IMR-90 (cell line): ENCODE measurements at regions not wholly inside any gene's neighbourhood (a gene's known extent, or its start where the extent isn't known, plus 50 kb on each side); places are given as distances from the start of the nearest gene placed in this dataset.

Experiments used
- ATAC-seq: fragments of 200-7000 bp; cut with Tn5 transposase; 2 replicates; pipeline ENCODE4 v1.9.1; 2020; ENCODE audit warnings: low read depth, mild to moderate bottlenecking, moderate library complexity
- BruUV-seq: library from RNA; stranded (reverse); fragments of 400-500 nt; replicated peaks from 2 replicates; lab custom pipeline; 2021; lab: Mats Ljungman, UMichigan
- CTCF ChIA-PET: fragments of 300-600 bp; formaldehyde crosslinking; extraction: SDS; loops from one replicate; lab custom pipeline; 2021; ENCODE audit warnings: antibody characterized with exemption; lab: Yijun Ruan, JAX
- POLR2A ChIA-PET: fragments of 300-600 bp; sonication (Branson Sonifier 250); formaldehyde crosslinking; loops from one replicate; lab custom pipeline; 2022; ENCODE audit warnings: antibody characterized with exemption; ENCODE audit not compliant: unreplicated experiment; lab: Charles Lee
- DNase-seq: peaks from one replicate; pipeline ENCODE4 v3.0.0; 2013
- H2AFZ ChIP-seq: replicated peaks from 2 replicates; pipeline ENCODE3; 2013; ENCODE audit warnings: low read length, mild to moderate bottlenecking; ENCODE audit not compliant: poor library complexity
- H2AK5ac ChIP-seq: 2 replicates; pipeline ENCODE4 v1.6.1; 2013; ENCODE audit warnings: low read depth, low read length, inconsistent platforms
- H2AK9ac ChIP-seq: replicated peaks from 2 replicates; pipeline ENCODE3; 2013; ENCODE audit warnings: mild to moderate bottlenecking, low read depth, low read length, moderate library complexity; ENCODE audit not compliant: poor library complexity
- H2BK120ac ChIP-seq: 2 replicates; pipeline ENCODE4 v1.6.1; 2013; ENCODE audit warnings: low read depth, low read length, inconsistent platforms
- H2BK15ac ChIP-seq: 3 replicates; pipeline ENCODE4 v1.6.1; 2013; ENCODE audit warnings: low read depth, low read length, inconsistent platforms
- H2BK20ac ChIP-seq: 2 replicates; pipeline ENCODE4 v1.6.1; 2013; ENCODE audit warnings: low read depth, mild to moderate bottlenecking, inconsistent platforms, low read length, moderate library complexity
- H2BK5ac ChIP-seq: 2 replicates; pipeline ENCODE4 v1.6.1; 2013; ENCODE audit warnings: mild to moderate bottlenecking, low read depth, low read length, inconsistent platforms; ENCODE audit not compliant: poor library complexity, severe bottlenecking
- H3K14ac ChIP-seq: replicated peaks from 2 replicates; pipeline ENCODE4 v1.6.1; 2013; ENCODE audit warnings: low read depth, low read length, inconsistent platforms
- H3K18ac ChIP-seq: 2 replicates; pipeline ENCODE4 v1.6.1; 2013; ENCODE audit warnings: low read depth, low read length, control low read depth
- H3K23ac ChIP-seq: 2 replicates; pipeline ENCODE4 v1.6.1; 2013; ENCODE audit warnings: low read depth, low read length, inconsistent platforms
- H3K27ac ChIP-seq: 2 replicates; pipeline ENCODE4 v1.5.1; 2013; ENCODE audit warnings: mild to moderate bottlenecking, control low read depth, low read length; ENCODE audit not compliant: insufficient read depth
- H3K27me3 ChIP-seq: 2 replicates; pipeline ENCODE4 v1.6.1; 2013; ENCODE audit warnings: low read length; ENCODE audit not compliant: control insufficient read depth, insufficient read depth
- H3K36me3 ChIP-seq: 2 replicates; pipeline ENCODE4 v1.6.1; 2013; ENCODE audit warnings: low read length, mixed read lengths; ENCODE audit not compliant: control insufficient read depth, insufficient read depth
- H3K4ac ChIP-seq: 2 replicates; pipeline ENCODE4 v1.6.1; 2013; ENCODE audit warnings: low read depth, low read length, inconsistent platforms
- H3K4me1 ChIP-seq: 2 replicates; pipeline ENCODE4 v1.6.1; 2013; ENCODE audit warnings: low read length, mixed read lengths; ENCODE audit not compliant: control insufficient read depth, insufficient read depth
- H3K4me2 ChIP-seq: 2 replicates; pipeline ENCODE4 v1.6.1; 2013; ENCODE audit warnings: low read depth, mild to moderate bottlenecking, control low read depth, low read length, moderate library complexity
- H3K4me3 ChIP-seq: 2 replicates; pipeline ENCODE4 v1.5.1; 2013; ENCODE audit warnings: low read depth, mild to moderate bottlenecking, control low read depth, low read length, moderate library complexity; ENCODE audit not compliant: insufficient read depth
- H3K56ac ChIP-seq: 2 replicates; pipeline ENCODE4 v1.6.1; 2013; ENCODE audit warnings: low read length, inconsistent platforms; ENCODE audit not compliant: insufficient read depth; ENCODE audit errors: extremely low read depth
- H3K79me1 ChIP-seq, 2 experiments: 2 replicates each; pipeline ENCODE4 v1.6.1; 2013; ENCODE audit warnings: low read length in 2 of 2, inconsistent platforms in 1 of 2, low read depth in 1 of 2
- H3K9ac ChIP-seq: 2 replicates; pipeline ENCODE4 v1.6.1; 2013; ENCODE audit warnings: low read depth, low read length, control low read depth
- H3K9me1 ChIP-seq: 2 replicates; pipeline ENCODE4 v1.6.1; 2013; ENCODE audit warnings: low read length, inconsistent platforms; ENCODE audit not compliant: insufficient read depth
- H3K9me3 ChIP-seq: 2 replicates; pipeline ENCODE4 v1.6.1; 2013; ENCODE audit warnings: low read length; ENCODE audit not compliant: control insufficient read depth, insufficient read depth
- H4K20me1 ChIP-seq: 2 replicates; pipeline ENCODE4 v1.6.1; 2013; ENCODE audit warnings: low read length, inconsistent platforms; ENCODE audit not compliant: insufficient read depth
- H4K5ac ChIP-seq: 2 replicates; pipeline ENCODE4 v1.6.1; 2013; ENCODE audit warnings: mild to moderate bottlenecking, low read depth, low read length, control low read depth
- H4K8ac ChIP-seq, 2 experiments: 2 replicates each; pipeline ENCODE4 v1.6.1; 2013; ENCODE audit warnings: low read depth in 2 of 2, low read length in 2 of 2, control low read depth in 1 of 2, inconsistent platforms in 1 of 2
- H4K91ac ChIP-seq: 2 replicates; pipeline ENCODE4 v1.6.1; 2013; ENCODE audit warnings: low read depth, low read length, inconsistent platforms; ENCODE audit not compliant: insufficient read depth
- BHLHE40 ChIP-seq: fragments of 150-350 bp; IDR thresholded peaks from 2 replicates; pipeline ENCODE4 v1.6.1; 2016; ENCODE audit warnings: mild to moderate bottlenecking, low read depth, low read length
- CEBPB ChIP-seq: IDR thresholded peaks from 2 replicates; pipeline ENCODE4 v1.6.1; 2012; ENCODE audit warnings: low read depth, low read length, improper control_type of control experiment
- CHD1 ChIP-seq: IDR thresholded peaks from 2 replicates; pipeline ENCODE4 v1.6.1; 2012; ENCODE audit warnings: low read depth, low read length, improper control_type of control experiment
- CTCF ChIP-seq: conservative IDR thresholded peaks from 2 replicates; pipeline ENCODE4 v1.5.1; 2012; ENCODE audit warnings: mild to moderate bottlenecking, low read depth, low read length, improper control_type of control experiment
- ELK1 ChIP-seq: fragments of 150-350 bp; IDR thresholded peaks from 2 replicates; pipeline ENCODE4 v1.6.1; 2016; ENCODE audit warnings: low read depth, mild to moderate bottlenecking, low read length, moderate library complexity, borderline replicate concordance
- FOS ChIP-seq: fragments of 150-350 bp; IDR thresholded peaks from 2 replicates; pipeline ENCODE4 v1.6.1; 2016; ENCODE audit warnings: low read depth, low read length
- MAFK ChIP-seq: IDR thresholded peaks from 2 replicates; pipeline ENCODE4 v1.6.1; 2012; ENCODE audit warnings: low read depth, low read length, improper control_type of control experiment
- MAZ ChIP-seq: IDR thresholded peaks from 2 replicates; pipeline ENCODE4 v1.6.1; 2012; ENCODE audit warnings: low read depth, mild to moderate bottlenecking, low read length, improper control_type of control experiment, moderate library complexity, borderline replicate concordance
- MXI1 ChIP-seq: IDR thresholded peaks from 2 replicates; pipeline ENCODE4 v1.6.1; 2012; ENCODE audit warnings: low read depth, mild to moderate bottlenecking, low read length, moderate library complexity, borderline replicate concordance
- NFE2L2 ChIP-seq: fragments of 150-350 bp; IDR thresholded peaks from 2 replicates; pipeline ENCODE4 v1.6.1; 2016; ENCODE audit warnings: low read depth, mild to moderate bottlenecking, low read length
- POLR2A ChIP-seq: IDR thresholded peaks from 2 replicates; pipeline ENCODE4 v1.6.1; 2012; ENCODE audit warnings: mild to moderate bottlenecking, low read depth, low read length
- RAD21 ChIP-seq: IDR thresholded peaks from 2 replicates; pipeline ENCODE4 v1.6.1; 2012; ENCODE audit warnings: low read length, improper control_type of control experiment
- RCOR1 ChIP-seq: IDR thresholded peaks from 2 replicates; pipeline ENCODE4 v1.6.1; 2012; ENCODE audit warnings: mild to moderate bottlenecking, low read length, improper control_type of control experiment; ENCODE audit not compliant: insufficient replicate concordance
- RFX5 ChIP-seq: IDR thresholded peaks from 2 replicates; pipeline ENCODE4 v1.8.0; 2012; ENCODE audit warnings: low read depth, mild to moderate bottlenecking, low read length, moderate library complexity
- SMC3 ChIP-seq: fragments of 150-350 bp; IDR thresholded peaks from 2 replicates; pipeline ENCODE4 v1.6.1; 2016; ENCODE audit warnings: low read depth, mild to moderate bottlenecking, antibody characterized with exemption, low read length, moderate library complexity
- USF2 ChIP-seq: fragments of 150-350 bp; IDR thresholded peaks from 2 replicates; pipeline ENCODE4 v1.6.1; 2017; ENCODE audit warnings: mild to moderate bottlenecking, antibody characterized with exemption, low read length, low read depth
- WGBS, 2 experiments: methylation state at CpG; one replicate each; pipeline versions ENCODE4 v1.1.5 to v1.1.7; 2013; ENCODE audit warnings: missing lambda C conversion rate in 2 of 2; ENCODE audit not compliant: insufficient read length in 1 of 2; ENCODE audit errors: extremely low coverage in 2 of 2; 5-methylcytosine and 5-hydroxymethylcytosine counted together
- dilution Hi-C: fragments of 300-500 bp; cut with HindIII; formaldehyde crosslinking; loops from one replicate; pipeline ENCODE4 v1.14.3; 2018; ENCODE audit warnings: low sequenced_read_pairs; ENCODE audit not compliant: unreplicated experiment
- in situ Hi-C: fragments of 300-500 bp; cut with MboI; formaldehyde crosslinking; loops from 3 replicates; pipeline ENCODE4 v1.14.3; 2019; ENCODE audit warnings: low sequenced_read_pairs, inconsistent platforms, mixed read lengths
- intact Hi-C: fragments of 100-400 bp; cut with micrococcal nuclease; formaldehyde crosslinking; loops from 2 replicates; pipeline ENCODE4 v1.10.0; 2022

GRCh38 chr1:30545365-30545764, 178.0 kb downstream of the MATN1 start:
- Histone ChIP-seq H2BK20ac (no peak overlapping the region), H3K27me3 (no peaks in the 10 kb centered on the region), H2BK5ac (no peak overlapping the region), H3K9me1 (no peaks in the 10 kb centered on the region), H3K14ac (no peak overlapping the region), H3K4ac (no peak overlapping the region), H3K27ac (no peak overlapping the region), H4K8ac (no peak overlapping the region), H3K9ac (no peak overlapping the region), H2BK15ac (no peak overlapping the region), H3K4me2 (no peak overlapping the region), H3K56ac (no peak overlapping the region), H4K91ac (no peak overlapping the region), H3K4me3 (no peak overlapping the region), H3K18ac (no peak overlapping the region), H3K23ac (no peak overlapping the region), H2BK120ac (no peak overlapping the region), H4K20me1 (no peaks in the 10 kb centered on the region), H3K9me3 (no peaks in the 10 kb centered on the region), H2AFZ (no peak overlapping the region), H4K5ac (no peak overlapping the region), H2AK5ac (no peak overlapping the region), H3K36me3 (no peaks in the 10 kb centered on the region), H3K4me1 (no peaks in the 10 kb centered on the region), H2AK9ac (no peak overlapping the region), H3K79me1 (no peaks in the 10 kb centered on the region)
- in situ Hi-C loops (no loop called here), intact Hi-C loops (no loop called here), dilution Hi-C loops (no loop called here)
- BruUV-seq = no TSS peak
- ChIA-PET CTCF (no interaction called here), POLR2A (no interaction called here)
- ATAC-seq (no peak), DNase-seq (no peak)
- no CpG with 5 or more reads among the region's 4 CpGs for WGBS, 2 experiments
- TF ChIP-seq SMC3 (no peak), BHLHE40 (no peak), CHD1 (no peak), CTCF (no peak), USF2 (no peak), FOS (no peak), MAZ (no peak), RFX5 (no peak), RCOR1 (no peak), MXI1 (no peak), ELK1 (no peak), MAFK (no peak), NFE2L2 (no peak), CEBPB (no peak), POLR2A (no peak), RAD21 (no peak)
